Left colon (tissue), 2 donors: ENCODE measurements at regions not wholly inside any gene's neighbourhood (a gene's known extent, or its start where the extent isn't known, plus 50 kb on each side); places are given as distances from the start of the nearest gene placed in this dataset.
"Not testable (repeated sequence)": the region's sequence is repeated elsewhere in the genome, so short reads cannot be mapped to it uniquely, and the experiment has no call there.

ENCODE experiments used
- ATAC-seq: fragments of 200-7000 bp; cut with Tn5 transposase; one replicate; pipeline ENCODE4 v1.9.1; 2020; ENCODE audit warnings: mild to moderate bottlenecking, moderate library complexity
- DNase-seq, 2 donors: peaks; one replicate each; pipeline ENCODE4 v3.0.0-alpha.2; 2020
- intact Hi-C, 2 donors: fragments of 100-400 bp; cut with DNase I in 1 of 2; cut with micrococcal nuclease in 1 of 2; formaldehyde crosslinking; loops; one replicate each; pipeline versions ENCODE4 v1.11.2 to v1.14.0; 2022; cut with DNase I, micrococcal nuclease
- donor health status: DM: no; HTN: no; CAD: no.
- donor health status: DM: yes; HTN: yes; CAD: no.

DNA sequence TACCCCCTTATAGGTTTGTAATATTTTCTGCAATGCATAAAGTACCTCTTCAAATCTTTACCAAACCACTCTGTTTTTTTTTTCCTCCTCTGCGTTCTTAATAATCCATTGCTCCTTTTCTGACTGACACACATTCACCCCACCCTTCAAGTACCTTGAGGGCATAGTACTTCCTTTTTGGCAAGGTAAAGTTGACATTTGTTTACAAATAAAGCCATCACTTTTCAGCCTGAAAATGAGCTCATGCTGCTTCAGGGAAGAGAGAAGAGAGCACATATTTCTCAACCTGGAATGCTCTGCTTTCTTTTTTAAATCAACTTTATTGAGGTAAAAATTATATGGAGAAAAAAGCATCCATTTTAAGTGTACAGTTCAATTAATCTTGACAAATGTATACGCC is 113.9 kb downstream of the AGTR2 start:
- intact Hi-C loops: no loop called here
- peak; percentile 47 for ATAC-seq
- DNase-seq: no peak

DNA sequence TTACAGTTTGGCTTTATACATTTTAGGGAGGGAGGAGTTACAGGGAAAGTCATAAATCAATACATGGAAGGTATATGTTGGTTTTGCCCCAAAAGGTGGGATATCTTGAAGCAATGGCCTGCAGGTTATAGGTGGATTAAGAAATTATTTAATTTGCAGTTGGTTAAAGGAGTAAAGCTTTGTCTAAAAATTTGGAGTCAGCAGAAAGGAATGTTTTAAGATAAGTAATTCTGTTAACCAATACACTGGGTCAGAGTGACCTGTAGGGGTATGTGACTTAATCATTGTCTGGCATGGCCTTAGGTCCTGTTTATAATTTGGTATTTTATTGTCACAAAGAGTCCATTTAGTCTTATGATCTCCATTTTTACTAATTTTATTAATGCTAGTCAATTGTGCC is 115.0 kb downstream of the AGTR2 start:
- no peak for DNase-seq
- intact Hi-C loops: no loop called here
- ATAC-seq: no peak

GRCh38 chrX:116289592-116289991 is 119.0 kb downstream of the AGTR2 start:
- ATAC-seq (no peak), DNase-seq (no peak)
- intact Hi-C loops: no loop called here

DNA sequence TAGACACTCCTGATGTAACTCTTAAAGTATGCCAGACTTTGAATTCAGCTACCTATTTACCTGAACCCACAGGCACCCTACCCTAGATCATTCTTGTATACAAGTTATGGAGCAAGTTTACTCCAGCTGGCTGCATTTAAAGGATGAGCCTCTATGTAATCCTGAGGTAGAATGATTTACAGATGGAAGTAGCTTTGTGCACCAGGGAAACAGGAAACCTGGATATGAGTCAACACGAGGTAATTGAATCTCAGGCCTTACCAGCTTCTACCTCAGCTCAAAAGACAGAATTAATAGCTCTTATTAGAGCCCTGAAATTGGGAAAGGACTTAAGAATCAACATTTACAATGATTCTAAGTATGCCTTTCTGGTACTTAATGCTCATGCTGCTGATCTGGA is 119.8 kb downstream of the AGTR2 start:
- no peak for DNase-seq
- intact Hi-C loops: no loop called here
- ATAC-seq: no peak

DNA sequence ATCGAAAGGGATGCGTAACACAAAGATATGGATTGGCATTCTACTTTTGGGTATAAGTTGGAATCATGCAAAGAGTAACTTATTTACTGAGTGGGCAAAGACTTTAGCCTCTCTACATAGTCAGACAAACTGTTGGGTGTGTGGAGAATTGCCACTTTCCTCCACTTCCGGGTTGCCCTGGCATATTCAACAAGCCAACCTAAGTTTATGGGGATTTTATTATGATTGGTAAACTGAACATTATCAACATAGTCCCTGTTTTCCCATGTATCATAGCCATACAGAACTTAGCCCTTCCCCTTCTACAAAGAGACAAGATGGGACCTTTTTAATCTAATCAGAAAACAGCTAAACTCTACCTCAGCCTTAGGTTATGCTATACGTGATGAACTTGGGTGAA is 121.6 kb downstream of the AGTR2 start:
- intact Hi-C loops: no loop called here

GRCh38 chrX:116298956-116299355 is 128.4 kb downstream of the AGTR2 start:
- ATAC-seq: no peak
- intact Hi-C loops: no loop called here
- DNase-seq: no peak

More for the DNA sequence above, 121.6 kb downstream of the AGTR2 start:
- ATAC-seq (peak; percentile 91), DNase-seq (peak; percentile 4 to 30)

DNA sequence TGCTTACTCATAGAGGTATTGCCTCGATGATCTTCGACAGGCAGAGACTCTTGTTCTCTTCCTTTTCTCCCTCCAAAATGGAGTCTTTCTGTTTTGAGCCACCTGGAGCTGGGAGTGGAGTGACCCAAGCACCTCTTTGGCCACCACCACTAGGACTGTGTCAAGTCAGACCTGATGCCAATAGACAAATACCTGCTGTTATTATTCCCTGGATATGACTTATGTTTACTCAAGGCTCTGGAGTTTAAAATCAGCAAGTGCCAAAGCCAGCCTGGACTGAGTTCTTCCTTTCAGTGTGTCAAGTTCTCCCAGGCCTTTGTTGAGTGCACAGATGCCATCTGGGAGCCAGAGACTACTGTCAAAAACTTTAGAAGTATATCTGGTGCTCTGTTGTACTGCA is 130.2 kb upstream of the SLC6A14 start:
- intact Hi-C loops: no loop called here
- no peak for ATAC-seq
- no peak for DNase-seq

DNA sequence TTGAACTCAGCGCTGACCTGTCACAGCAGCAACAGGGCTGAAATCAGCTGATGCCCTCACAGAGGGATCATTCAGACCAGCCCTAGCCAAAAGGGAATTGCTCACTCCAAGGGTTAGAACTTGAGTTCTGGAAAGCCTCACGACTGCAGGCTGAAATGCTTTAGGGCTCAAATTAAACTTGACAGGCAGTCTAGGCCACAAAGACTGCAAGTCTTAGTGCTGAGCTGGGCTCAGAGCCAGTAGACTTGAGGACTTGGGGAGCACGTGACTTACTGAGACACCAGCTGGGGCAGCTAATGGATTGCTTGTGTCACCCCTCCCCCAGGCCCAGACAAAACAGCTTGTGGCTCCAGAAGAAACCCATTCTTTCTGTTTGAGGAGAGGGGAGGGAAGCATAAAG is 119.0 kb upstream of the SLC6A14 start:
- ATAC-seq (no peak), DNase-seq (peak; percentile 18 to 39)
- intact Hi-C loops: no loop called here

GRCh38 chrX:116318672-116319071 is 117.7 kb upstream of the SLC6A14 start:
- intact Hi-C loops: no loop called here
- no peak for DNase-seq
- no peak for ATAC-seq

DNA sequence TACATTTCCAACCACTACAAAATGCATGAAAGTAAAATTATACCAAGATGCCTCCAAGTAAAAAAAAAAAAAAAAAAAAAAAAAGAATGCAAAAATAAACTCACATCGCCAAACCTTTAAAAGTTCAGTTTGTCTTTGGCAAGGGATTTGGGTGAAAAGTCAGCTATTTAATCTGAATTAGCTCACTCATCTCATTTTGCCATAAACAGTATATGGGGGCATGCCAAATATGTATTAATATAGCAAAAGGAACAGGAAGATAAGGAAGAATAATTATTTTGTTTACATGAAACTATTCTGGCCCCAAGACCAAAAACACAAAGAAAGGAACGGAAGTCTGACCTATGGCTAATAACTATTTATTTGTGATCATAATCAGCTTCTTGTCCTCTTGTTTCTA is 114.7 kb upstream of the SLC6A14 start:
- no peak for ATAC-seq
- intact Hi-C loops: no loop called here
- no peak for DNase-seq

DNA sequence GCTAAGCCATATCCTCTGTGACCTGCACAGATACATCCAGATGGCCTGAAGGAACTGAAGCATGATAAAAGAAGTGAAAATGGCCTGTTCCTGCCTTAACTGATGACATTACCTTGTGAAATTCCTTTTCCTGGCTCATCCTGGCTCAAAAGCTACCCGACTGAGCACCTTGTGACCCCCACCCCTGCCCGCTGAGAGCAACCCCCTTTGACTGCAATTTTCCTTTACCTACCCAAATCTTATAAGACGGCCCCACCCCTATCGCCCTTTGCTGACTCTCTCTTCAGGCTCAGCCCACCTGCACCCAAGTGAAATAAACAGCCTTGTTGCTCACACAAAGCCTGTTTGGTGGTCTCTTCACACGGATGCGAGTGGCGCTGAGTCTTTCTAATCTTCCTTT is 104.4 kb upstream of the SLC6A14 start:
- ATAC-seq, DNase-seq, intact Hi-C loops: not testable (repeated sequence)

DNA sequence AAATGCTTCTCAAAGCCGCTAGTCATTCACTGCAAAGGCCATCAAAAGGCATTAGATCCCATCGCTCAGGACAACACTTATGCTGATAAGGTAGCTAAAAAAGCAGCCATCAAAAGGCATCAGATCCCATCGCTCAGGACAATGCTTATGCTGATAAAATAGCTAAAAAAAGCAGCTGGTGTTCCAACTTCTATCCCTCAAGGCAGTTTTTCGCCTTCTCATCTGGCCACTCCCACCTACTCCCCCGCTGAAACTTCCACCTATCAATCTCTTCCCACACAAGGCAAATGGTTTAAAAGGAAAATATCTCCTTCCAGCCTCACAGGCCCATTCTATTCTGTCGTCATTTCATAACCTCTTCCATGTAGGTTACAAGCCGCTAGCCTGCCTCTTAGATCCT is 101.6 kb upstream of the SLC6A14 start:
- ATAC-seq, DNase-seq, intact Hi-C loops: not testable (repeated sequence)

DNA sequence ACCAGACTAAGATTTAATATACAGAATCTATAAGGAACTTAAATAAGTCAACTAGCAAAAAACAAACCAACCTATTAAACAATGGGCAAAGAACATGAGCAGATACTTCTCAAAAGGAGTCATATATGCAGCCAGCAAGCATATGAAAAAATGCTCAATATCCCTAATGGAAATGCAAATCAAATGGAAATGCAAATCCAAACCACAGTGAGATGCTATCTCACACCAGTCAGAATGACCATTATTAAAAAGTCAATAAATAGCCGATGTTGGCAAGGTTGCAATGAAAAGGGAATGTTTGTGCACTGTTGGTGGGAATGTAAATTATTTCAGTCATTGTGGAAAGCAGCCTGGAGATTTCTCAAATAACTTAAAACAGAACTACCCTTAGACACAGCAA is 97.0 kb upstream of the SLC6A14 start:
- no peak for DNase-seq
- intact Hi-C loops: no loop called here
- no peak for ATAC-seq

DNA sequence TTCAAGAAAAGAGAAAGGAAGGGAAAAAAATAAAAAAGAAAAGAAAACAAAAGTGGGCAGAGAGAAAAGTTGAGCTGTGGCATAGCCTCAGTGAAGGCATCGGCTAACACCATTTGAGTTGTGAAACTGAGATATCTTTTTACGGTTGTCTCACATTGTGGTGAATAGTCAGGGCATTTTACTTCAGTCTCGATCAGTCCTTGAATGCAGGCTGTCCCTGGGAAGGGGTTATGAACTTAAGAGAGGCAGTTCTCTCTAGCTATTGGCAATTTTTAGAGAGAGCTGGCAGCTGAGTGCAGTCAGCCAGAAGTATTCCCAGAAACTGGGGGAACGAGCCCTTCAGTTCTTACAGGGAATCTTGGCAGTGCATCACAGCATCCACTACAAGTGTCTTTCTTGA is 93.5 kb upstream of the SLC6A14 start:
- intact Hi-C loops: no loop called here
- DNase-seq (no peak), ATAC-seq (no peak)

- intact Hi-C loops: no loop called here
- DNase-seq (no peak), ATAC-seq (peak; percentile 40)
Observed at GRCh38 chrX:116345958-116346357, 90.4 kb upstream of the SLC6A14 start.

DNA sequence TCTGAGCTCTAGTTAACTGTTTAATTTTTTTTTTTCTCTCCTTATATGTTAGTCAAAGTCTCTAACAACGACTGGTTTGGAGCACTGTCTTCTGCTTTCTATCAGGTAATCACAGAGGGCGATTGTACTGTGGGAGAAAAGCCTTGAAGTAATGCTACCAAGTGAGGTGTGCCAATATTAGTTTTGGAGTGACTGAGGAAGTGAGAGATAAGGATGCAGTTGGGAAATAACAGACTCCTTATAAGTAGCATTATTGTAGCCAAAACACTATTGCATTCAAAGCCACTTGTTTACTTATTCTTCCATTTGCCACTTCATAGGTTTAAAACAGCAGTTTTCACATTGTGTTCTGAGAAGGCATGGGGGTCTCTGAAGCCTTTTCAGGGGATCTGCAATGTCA is 79.1 kb upstream of the SLC6A14 start:
- ATAC-seq (no peak), DNase-seq (no peak)
- intact Hi-C loops: no loop called here

GRCh38 chrX:116378961-116379360 is 57.4 kb upstream of the SLC6A14 start:
- no peak for DNase-seq
- intact Hi-C loops: no loop called here
- ATAC-seq: no peak

- no peak for DNase-seq
- ATAC-seq: no peak
- intact Hi-C loops: no loop called here
Observed at GRCh38 chrX:116379854-116380253, 56.6 kb upstream of the SLC6A14 start.

DNA sequence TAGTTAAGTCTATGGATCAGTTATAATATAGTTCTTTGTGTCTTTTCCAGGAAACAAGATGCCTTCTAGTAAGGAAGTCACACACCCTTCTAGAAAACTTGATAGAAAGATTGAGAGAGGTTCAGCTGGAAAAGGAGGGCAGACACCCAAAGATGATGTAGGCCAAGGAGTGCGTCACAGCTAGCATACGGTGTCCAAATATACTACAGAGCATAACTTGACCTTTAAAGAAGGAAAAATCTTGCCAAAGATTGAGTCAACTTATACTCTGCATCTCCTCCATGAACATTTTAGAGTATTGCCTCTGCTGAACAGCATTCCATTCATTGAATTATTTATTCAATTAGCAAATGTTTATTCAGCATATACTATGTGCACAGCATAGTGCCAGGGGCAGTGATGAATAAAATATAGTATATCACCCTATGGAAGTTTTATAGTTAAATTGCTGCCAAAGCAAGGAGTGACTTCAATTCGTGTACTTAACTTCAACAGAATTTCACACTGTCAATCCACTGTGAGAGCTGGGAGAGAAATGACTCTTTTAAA is 51.9 kb upstream of the SLC6A14 start:
- intact Hi-C loops: no loop called here
- ATAC-seq (no peak), DNase-seq (no peak)
